ENCODE measurements at regions not wholly inside any gene's neighbourhood (a gene's known extent, or its start where the extent isn't known, plus 50 kb on each side); places are given as distances from the start of the nearest gene placed in this dataset.
A peak's percentile ranks its signal among the peaks of the same experiment; 100 is the strongest.

DNA sequence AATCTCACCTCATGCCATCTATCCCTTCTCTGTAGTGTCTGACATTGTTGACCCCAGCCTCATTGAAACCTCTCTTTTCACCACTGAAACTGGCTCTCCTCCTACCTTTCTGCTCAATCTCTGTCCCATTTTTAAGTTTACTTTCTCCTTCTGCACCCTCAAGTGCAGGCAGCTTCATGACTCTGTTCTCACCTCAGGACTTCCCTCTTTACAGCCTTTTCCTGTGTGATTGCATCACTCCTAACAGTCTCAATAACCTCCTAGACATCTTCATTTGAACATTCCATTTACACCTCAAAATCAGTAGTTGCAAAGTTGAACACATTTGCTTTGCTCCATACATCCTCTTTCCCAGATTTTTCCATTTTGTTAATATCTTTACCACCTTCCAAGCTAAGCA, 172.1 kb downstream of the RASEF start:
- peaks cover 20% of the 10 kb centered on the region for H3K9me3 ChIP-seq (ENCODE audit: control insufficient read depth, low read length)
- H3K27me3 ChIP-seq (ENCODE audit: control insufficient read depth, insufficient read depth, low read length, poor library complexity, severe bottlenecking), result no peaks in the 10 kb centered on the region
- no peak overlapping the region for H3K27ac ChIP-seq (ENCODE audit: low read depth, low read length)
- H3K4me1 Mint-ChIP-seq, result peaks cover 15% of the 10 kb centered on the region
- H3K36me3 ChIP-seq (ENCODE audit: control insufficient read depth, insufficient read depth, low read length), result no peaks in the 10 kb centered on the region
- peaks cover 2% of the 10 kb centered on the region for H3K4me1 ChIP-seq (ENCODE audit: control insufficient read depth, insufficient read depth, low read length)
- peaks cover 2% of the 10 kb centered on the region for H3K9me3 Mint-ChIP-seq
- peaks cover 8% of the 10 kb centered on the region for H3K36me3 Mint-ChIP-seq (ENCODE audit: low read depth)
- H3K4me3 ChIP-seq (ENCODE audit: low read length), result no peak overlapping the region
- no peak for DNase-seq
- no peaks in the 10 kb centered on the region for H3K27me3 Mint-ChIP-seq (ENCODE audit: insufficient read depth)
- H3K4me3 Mint-ChIP-seq, result no peak overlapping the region
- no peak overlapping the region for H3K27ac Mint-ChIP-seq
- no peak for TF ChIP-seq CTCF (conservative IDR thresholded peaks at IDR 0.05)
- H3K9ac ChIP-seq (ENCODE audit: extremely low read depth, low read length, poor library complexity, severe bottlenecking), result no peak overlapping the region

DNA sequence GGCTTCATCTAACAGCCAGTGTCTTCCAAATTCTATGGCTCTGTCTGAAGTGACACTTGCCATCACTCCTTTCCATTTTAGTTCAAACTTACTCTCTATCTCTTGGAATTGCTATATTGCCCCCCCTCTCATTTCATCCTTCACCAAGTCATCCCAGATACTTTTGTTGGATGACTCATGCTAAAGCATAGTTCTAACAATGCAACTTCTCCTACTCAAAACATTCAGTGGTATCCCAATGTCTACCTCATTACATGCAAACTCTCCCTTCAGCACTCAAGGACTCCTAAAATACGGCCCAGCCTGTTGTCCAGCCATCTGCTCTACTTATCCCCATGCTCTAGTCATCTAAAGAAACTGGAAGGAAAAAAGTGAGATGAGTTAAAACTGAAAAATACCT, 171.6 kb downstream of the RASEF start:
- H3K4me3 ChIP-seq (ENCODE audit: low read length), result no peak overlapping the region
- Mint-ChIP-seq H3K9me3 (peaks cover 2% of the 10 kb centered on the region), H3K36me3 (ENCODE audit: low read depth) (peaks cover 8% of the 10 kb centered on the region), H3K27me3 (ENCODE audit: insufficient read depth) (no peaks in the 10 kb centered on the region), H3K27ac (no peak overlapping the region), H3K4me3 (no peak overlapping the region), H3K4me1 (peaks cover 11% of the 10 kb centered on the region)
- TF ChIP-seq CTCF (conservative IDR thresholded peaks at IDR 0.05), result no peak
- no peak for DNase-seq
- H3K27ac ChIP-seq (ENCODE audit: low read depth, low read length), result no peak overlapping the region
- H3K36me3 ChIP-seq (ENCODE audit: control insufficient read depth, insufficient read depth, low read length), result no peaks in the 10 kb centered on the region
- peaks cover 2% of the 10 kb centered on the region for H3K4me1 ChIP-seq (ENCODE audit: control insufficient read depth, insufficient read depth, low read length)
- no peaks in the 10 kb centered on the region for H3K27me3 ChIP-seq (ENCODE audit: control insufficient read depth, insufficient read depth, low read length, poor library complexity, severe bottlenecking)
- H3K9me3 ChIP-seq (ENCODE audit: control insufficient read depth, low read length), result peaks cover 20% of the 10 kb centered on the region
- 91% methylated on average over 1 of the region's 1 CpG; no CpG with 5 or more reads in 1 of the 2 experiments for WGBS, 2 experiments (ENCODE audit: insufficient coverage in 1 of 2, insufficient read length in 1 of 2)
- H3K9ac ChIP-seq (ENCODE audit: extremely low read depth, low read length, poor library complexity, severe bottlenecking), result no peak overlapping the region

GRCh38 chr9:82893549-82893948, 169.4 kb downstream of the RASEF start:
- no peak overlapping the region for H3K27ac Mint-ChIP-seq
- H3K4me1 Mint-ChIP-seq, result peaks cover 10% of the 10 kb centered on the region
- peak overlapping the region; percentile 14 for H3K4me3 ChIP-seq (ENCODE audit: low read length)
- TF ChIP-seq CTCF (conservative IDR thresholded peaks at IDR 0.05), result no peak
- H3K4me3 Mint-ChIP-seq, result no peak overlapping the region
- H3K27me3 ChIP-seq (ENCODE audit: control insufficient read depth, insufficient read depth, low read length, poor library complexity, severe bottlenecking), result no peaks in the 10 kb centered on the region
- DNase-seq, result no peak
- H3K27me3 Mint-ChIP-seq (ENCODE audit: insufficient read depth), result no peaks in the 10 kb centered on the region
- peaks cover 8% of the 10 kb centered on the region for H3K36me3 Mint-ChIP-seq (ENCODE audit: low read depth)
- H3K36me3 ChIP-seq (ENCODE audit: control insufficient read depth, insufficient read depth, low read length), result no peaks in the 10 kb centered on the region
- H3K9ac ChIP-seq (ENCODE audit: extremely low read depth, low read length, poor library complexity, severe bottlenecking), result no peak overlapping the region
- peaks cover 2% of the 10 kb centered on the region for H3K4me1 ChIP-seq (ENCODE audit: control insufficient read depth, insufficient read depth, low read length)
- no peak overlapping the region for H3K27ac ChIP-seq (ENCODE audit: low read depth, low read length)
- peaks cover 2% of the 10 kb centered on the region for H3K9me3 Mint-ChIP-seq
- H3K9me3 ChIP-seq (ENCODE audit: control insufficient read depth, low read length), result peaks cover 20% of the 10 kb centered on the region
